ENCODE measurements at regions not wholly inside any gene's neighbourhood (a gene's known extent, or its start where the extent isn't known, plus 50 kb on each side); places are given as distances from the start of the nearest gene placed in this dataset.

- DNase-seq (ENCODE audit: low read depth), result no peak
These were observed 60.3 kb downstream of the AVPR1A start for GRCh38 chr12:63090716-63091115.

GRCh38 chr12:63086149-63086915, 64.7 kb downstream of the AVPR1A start:
- no peak for DNase-seq (ENCODE audit: low read depth)

GRCh38 chr12:63085120-63085519, 65.9 kb downstream of the AVPR1A start:
- no peak for DNase-seq (ENCODE audit: low read depth)

- no peak for DNase-seq (ENCODE audit: low read depth)
These were observed 66.5 kb downstream of the AVPR1A start for GRCh38 chr12:63084501-63084900.

GRCh38 chr12:63083046-63083445, 68.0 kb downstream of the AVPR1A start:
- no peak for DNase-seq (ENCODE audit: low read depth)

- no peak for DNase-seq (ENCODE audit: low read depth)
These were observed 71.1 kb downstream of the AVPR1A start for GRCh38 chr12:63079791-63080502.

GRCh38 chr12:63078906-63079305, 72.1 kb downstream of the AVPR1A start:
- no peak for DNase-seq (ENCODE audit: low read depth)

GRCh38 chr12:63075376-63076060, 75.5 kb downstream of the AVPR1A start:
- no peak for DNase-seq (ENCODE audit: low read depth)

GRCh38 chr12:63070709-63071108, 80.3 kb downstream of the AVPR1A start:
- DNase-seq (ENCODE audit: low read depth), result peak; percentile 18

- DNase-seq (ENCODE audit: low read depth), result no peak
These were observed 81.0 kb downstream of the AVPR1A start for GRCh38 chr12:63069860-63070617.

- DNase-seq (ENCODE audit: low read depth), result peak; percentile 63
These were observed 82.1 kb downstream of the AVPR1A start for GRCh38 chr12:63068857-63069442.

GRCh38 chr12:63066782-63067181, 84.2 kb downstream of the AVPR1A start:
- no peak for DNase-seq (ENCODE audit: low read depth)

- no peak for DNase-seq (ENCODE audit: low read depth)
These were observed 84.9 kb downstream of the AVPR1A start for GRCh38 chr12:63066136-63066535.

GRCh38 chr12:63064080-63064479, 86.9 kb downstream of the AVPR1A start:
- peak; percentile 40 for DNase-seq (ENCODE audit: low read depth)

GRCh38 chr12:63056649-63057048, 94.4 kb downstream of the AVPR1A start:
- peak; percentile 2 for DNase-seq (ENCODE audit: low read depth)

- DNase-seq (ENCODE audit: low read depth), result no peak
These were observed 98.3 kb downstream of the AVPR1A start for GRCh38 chr12:63052696-63053095.

GRCh38 chr12:63047146-63047545, 103.9 kb downstream of the AVPR1A start:
- no peak for DNase-seq (ENCODE audit: low read depth)

GRCh38 chr12:63045020-63045860, 105.8 kb downstream of the AVPR1A start:
- peak; percentile 89 for DNase-seq (ENCODE audit: low read depth)

- DNase-seq (ENCODE audit: low read depth), result peak; percentile 36
These were observed 107.7 kb upstream of the PPM1H start for GRCh38 chr12:63042646-63043045.

- no peak for DNase-seq (ENCODE audit: low read depth)
These were observed 106.7 kb upstream of the PPM1H start for GRCh38 chr12:63041601-63042000.
